ENCODE measurements at regions not wholly inside any gene's neighbourhood (a gene's known extent, or its start where the extent isn't known, plus 50 kb on each side); places are given as distances from the start of the nearest gene placed in this dataset.

DNA sequence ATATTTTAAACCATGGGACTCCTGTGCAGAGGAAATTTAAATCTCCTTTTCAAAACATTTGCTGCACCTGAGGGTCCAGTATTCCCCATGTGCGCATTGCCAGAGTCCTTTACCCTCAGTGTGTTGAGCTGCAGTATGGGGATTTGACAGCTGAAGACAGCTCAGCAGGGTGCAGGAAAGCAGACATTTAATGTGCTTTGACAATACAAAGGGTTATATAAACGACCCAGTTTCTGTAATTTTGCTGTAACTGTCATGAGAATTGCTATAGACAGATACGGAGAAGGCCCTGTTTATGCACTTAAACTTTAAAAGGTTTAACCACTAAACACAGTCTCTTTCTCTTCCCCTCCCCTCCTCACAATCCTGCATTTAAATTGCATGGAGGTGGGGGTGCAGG is 393.4 kb downstream of the MID1IP1 start:
- intact Hi-C loops (cut with DNase I), result no loop called here
- WGBS, 2 donors, result 8 to 44% methylated on average over 2 to 3 of the region's 3 CpGs
- Histone ChIP-seq H3K36me3 (no peaks in the 10 kb centered on the region), H3K4me3 (no peak overlapping the region), H3K9me3 (no peaks in the 10 kb centered on the region), H3K27ac (no peak overlapping the region), H3K27me3 (no peaks in the 10 kb centered on the region), H3K4me1 (peaks cover 4 to 26% (median 6%) of the 10 kb centered on the region in 3 donors)
- TF ChIP-seq, protein P1, sequence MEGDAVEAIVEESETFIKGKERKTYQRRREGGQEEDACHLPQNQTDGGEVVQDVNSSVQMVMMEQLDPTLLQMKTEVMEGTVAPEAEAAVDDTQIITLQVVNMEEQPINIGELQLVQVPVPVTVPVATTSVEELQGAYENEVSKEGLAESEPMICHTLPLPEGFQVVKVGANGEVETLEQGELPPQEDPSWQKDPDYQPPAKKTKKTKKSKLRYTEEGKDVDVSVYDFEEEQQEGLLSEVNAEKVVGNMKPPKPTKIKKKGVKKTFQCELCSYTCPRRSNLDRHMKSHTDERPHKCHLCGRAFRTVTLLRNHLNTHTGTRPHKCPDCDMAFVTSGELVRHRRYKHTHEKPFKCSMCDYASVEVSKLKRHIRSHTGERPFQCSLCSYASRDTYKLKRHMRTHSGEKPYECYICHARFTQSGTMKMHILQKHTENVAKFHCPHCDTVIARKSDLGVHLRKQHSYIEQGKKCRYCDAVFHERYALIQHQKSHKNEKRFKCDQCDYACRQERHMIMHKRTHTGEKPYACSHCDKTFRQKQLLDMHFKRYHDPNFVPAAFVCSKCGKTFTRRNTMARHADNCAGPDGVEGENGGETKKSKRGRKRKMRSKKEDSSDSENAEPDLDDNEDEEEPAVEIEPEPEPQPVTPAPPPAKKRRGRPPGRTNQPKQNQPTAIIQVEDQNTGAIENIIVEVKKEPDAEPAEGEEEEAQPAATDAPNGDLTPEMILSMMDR (IDR thresholded peaks at IDR 0.05), result no peak
- no peak for DNase-seq

DNA sequence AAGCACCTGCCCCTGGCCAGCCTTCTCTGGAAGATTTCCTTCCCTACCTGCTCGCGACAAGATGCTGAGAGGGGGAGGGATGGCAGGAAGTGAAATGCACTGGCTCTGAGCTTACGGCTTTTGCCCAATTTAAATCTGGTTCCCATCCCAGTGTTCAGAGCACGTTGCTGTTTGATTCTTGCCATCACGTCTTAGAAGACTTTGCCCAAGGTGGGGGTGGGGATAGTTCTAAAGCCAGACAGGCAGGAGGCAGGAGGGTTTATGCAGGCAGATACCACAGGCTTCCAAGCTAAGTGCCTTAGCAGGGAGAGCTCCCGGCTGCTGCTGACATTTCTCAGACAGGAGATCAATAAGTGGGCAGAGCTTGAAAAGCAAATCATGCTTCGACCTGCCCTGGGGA is 393.9 kb downstream of the MID1IP1 start:
- 8 to 24% methylated on average over 2 to 4 of the region's 7 CpGs for WGBS, 2 donors
- Histone ChIP-seq H3K4me1 (peaks cover 4 to 26% (median 6%) of the 10 kb centered on the region in 3 donors), H3K27ac (no peak overlapping the region), H3K27me3 (no peaks in the 10 kb centered on the region), H3K36me3 (no peaks in the 10 kb centered on the region), H3K9me3 (no peaks in the 10 kb centered on the region), H3K4me3 (no peak overlapping the region)
- DNase-seq, result no peak
- no peak for TF ChIP-seq POLR2A (IDR thresholded peaks at IDR 0.05)
- TF ChIP-seq, protein P1 (IDR thresholded peaks at IDR 0.05), result no peak
- intact Hi-C loops (cut with DNase I), result no loop called here

DNA sequence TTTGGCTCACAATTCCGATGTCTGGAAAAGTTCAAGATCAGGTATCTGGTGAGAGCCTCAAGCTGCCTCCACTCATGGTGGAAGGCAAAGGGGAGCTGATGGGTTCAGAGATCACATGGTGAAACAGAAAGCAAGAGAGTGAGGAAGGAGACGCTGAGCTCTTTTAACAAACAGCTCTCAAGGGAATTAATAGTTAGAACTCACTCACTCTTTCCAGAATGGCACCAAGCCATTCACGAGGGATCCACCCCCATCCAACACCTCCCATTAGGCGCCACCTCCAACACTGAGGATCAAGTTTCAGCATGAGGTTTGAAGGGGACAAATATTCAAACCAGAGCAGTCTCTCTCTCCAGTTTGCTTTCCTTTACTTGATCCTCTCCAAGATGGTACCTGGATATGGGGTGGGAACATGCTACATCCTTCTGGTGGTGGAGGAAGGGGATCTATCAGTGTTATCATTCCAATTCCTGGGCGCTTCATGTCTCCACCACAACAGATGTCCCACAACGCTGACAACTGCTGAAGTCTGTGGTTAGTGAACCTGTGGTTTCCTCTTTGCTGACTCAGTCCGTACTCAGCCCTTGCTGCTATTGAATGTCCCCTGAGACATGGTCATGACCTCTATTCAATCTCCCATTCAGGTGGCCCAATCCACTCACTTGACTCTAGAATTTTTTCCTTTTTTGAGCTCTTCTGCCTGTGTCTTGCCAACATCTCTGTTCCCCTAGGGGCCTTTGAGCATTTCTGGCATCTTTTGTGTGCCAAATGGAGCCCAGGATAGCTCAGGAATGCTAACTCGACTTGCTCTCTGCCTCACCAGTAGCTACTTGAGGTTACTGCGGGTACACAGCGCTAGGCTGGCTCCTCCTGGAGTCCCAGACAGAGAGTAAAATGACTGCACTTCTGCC is 395.2 kb downstream of the MID1IP1 start:
- H3K27me3 ChIP-seq, result no peaks in the 10 kb centered on the region
- no peak for DNase-seq

DNA sequence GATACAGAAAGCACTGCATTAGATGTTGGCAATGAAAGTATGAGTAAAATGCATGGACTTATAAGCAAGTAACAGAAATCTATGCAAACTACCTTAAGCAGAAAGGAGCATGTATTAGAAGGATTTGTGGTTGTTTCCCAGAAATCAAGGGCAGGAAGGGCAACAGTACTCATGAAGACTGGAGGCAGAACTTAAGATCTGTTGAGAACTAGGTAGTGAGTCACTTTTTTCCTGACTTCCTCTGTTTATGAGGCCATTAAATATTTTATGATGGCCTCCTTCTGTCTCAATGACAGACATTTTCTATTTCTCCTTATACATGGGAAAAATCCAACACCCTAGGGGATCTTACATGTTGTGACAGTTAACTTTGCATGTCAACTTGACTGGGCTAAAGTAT is 398.2 kb downstream of the MID1IP1 start:
- Histone ChIP-seq H3K4me3 (no peak overlapping the region), H3K4me1 (peaks cover 4 to 26% (median 6%) of the 10 kb centered on the region in 3 donors), H3K9me3 (no peaks in the 10 kb centered on the region), H3K36me3 (no peaks in the 10 kb centered on the region), H3K27ac (no peak overlapping the region), H3K27me3 (no peaks in the 10 kb centered on the region)
- TF ChIP-seq POLR2A (IDR thresholded peaks at IDR 0.05), result no peak
- TF ChIP-seq, protein P1 (IDR thresholded peaks at IDR 0.05), result no peak
- DNase-seq, result no peak
- intact Hi-C loops (cut with DNase I), result no loop called here

More for the DNA sequence above, 395.2 kb downstream of the MID1IP1 start:
- Histone ChIP-seq H3K4me1 (peaks cover 4 to 26% (median 6%) of the 10 kb centered on the region in 3 donors), H3K36me3 (no peaks in the 10 kb centered on the region), H3K9me3 (no peaks in the 10 kb centered on the region), H3K4me3 (peak overlapping the region in 1 of 4 donors; percentile 0), H3K27ac (peak overlapping the region in 3 of 4 donors; percentile 14 to 61 (median 28))
- TF ChIP-seq, protein P1 (IDR thresholded peaks at IDR 0.05), result no peak
- TF ChIP-seq POLR2A (IDR thresholded peaks at IDR 0.05), result no peak
- intact Hi-C loops (cut with DNase I), result no loop called here
- 18 to 35% methylated on average over 7 to 9 of the region's 10 CpGs for WGBS, 2 donors

DNA sequence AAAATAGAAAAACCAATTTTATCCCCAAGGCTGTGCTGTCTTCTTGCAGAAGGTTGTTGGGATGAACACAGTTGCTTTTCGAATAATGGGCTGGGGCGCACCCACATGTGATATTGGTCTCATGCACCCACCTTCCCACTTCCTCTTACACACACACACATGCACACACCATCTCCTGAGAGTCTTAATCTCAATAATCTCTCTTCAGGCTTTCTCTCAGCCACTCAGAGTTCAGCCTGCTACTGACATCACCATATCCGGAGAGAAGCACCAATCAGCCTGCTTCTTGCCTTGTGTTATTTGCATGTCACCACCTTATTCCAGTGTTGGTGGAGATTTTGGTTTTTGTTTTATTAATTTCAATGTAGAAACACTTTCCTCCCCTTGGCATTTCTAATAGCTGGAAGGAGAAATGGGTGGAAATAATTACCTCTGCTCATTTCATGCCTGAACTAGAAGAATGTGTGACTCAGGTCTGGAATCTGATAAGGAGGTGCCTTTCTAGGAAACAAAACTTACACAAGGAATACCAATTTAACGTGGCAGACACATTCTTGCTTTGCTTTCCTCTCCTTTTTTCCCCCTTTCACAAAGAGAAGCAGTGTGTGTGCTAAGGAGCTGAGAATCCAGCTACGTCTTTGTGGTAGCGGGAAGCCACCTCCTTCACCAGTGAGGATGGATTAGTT is 400.2 kb downstream of the MID1IP1 start:
- H3K4me3 ChIP-seq, result no peak overlapping the region
- peaks cover 4 to 9% (median 4%) of the 10 kb centered on the region in 3 donors for H3K4me1 ChIP-seq
- no peaks in the 10 kb centered on the region for H3K9me3 ChIP-seq
- WGBS, 2 donors, result 68 to 72% methylated on average over 6 of the region's 6 CpGs
- no peaks in the 10 kb centered on the region for H3K27me3 ChIP-seq
- TF ChIP-seq, protein P1 (IDR thresholded peaks at IDR 0.05), result no peak
- no peak for TF ChIP-seq POLR2A (IDR thresholded peaks at IDR 0.05)
- no peak overlapping the region for H3K27ac ChIP-seq
- no peaks in the 10 kb centered on the region for H3K36me3 ChIP-seq
- intact Hi-C loops (cut with DNase I), result no loop called here
- no peak for DNase-seq
